ENCODE measurements at regions not wholly inside any gene's neighbourhood (a gene's known extent, or its start where the extent isn't known, plus 50 kb on each side); places are given as distances from the start of the nearest gene placed in this dataset.

DNA sequence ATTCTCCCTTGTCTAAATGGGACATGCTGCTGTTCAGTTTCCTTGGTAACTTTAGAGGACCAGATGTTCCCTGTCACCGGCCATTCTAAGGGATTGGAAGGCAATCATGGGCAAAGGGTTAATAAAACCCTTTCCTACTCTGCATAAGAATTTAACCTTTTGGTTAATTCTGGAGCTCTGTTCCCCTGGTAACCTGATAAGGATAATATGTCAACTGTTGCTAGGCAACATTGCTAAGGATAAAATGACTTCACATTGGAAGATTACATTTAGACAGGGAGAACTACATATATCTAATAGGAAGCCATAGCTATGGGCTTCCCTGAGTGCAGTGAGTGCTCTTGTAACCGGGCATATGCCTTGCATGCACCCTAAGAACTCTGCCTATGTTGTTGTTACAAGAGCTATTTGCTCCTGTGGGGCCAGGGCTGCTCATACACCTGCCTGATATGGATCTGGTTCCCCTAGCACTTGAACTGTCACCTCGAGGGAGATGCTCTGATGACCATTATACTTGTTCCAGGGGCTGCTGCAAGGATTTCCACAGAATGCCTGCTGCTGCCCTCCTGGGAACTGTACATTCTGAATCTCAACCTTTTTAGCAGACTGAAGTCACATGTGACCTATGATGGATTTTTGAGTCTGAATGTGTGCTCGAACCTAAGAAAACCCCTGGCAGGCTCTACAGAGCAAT, 326.3 kb upstream of the PDZRN3 start:
- TF ChIP-seq, protein P1, sequence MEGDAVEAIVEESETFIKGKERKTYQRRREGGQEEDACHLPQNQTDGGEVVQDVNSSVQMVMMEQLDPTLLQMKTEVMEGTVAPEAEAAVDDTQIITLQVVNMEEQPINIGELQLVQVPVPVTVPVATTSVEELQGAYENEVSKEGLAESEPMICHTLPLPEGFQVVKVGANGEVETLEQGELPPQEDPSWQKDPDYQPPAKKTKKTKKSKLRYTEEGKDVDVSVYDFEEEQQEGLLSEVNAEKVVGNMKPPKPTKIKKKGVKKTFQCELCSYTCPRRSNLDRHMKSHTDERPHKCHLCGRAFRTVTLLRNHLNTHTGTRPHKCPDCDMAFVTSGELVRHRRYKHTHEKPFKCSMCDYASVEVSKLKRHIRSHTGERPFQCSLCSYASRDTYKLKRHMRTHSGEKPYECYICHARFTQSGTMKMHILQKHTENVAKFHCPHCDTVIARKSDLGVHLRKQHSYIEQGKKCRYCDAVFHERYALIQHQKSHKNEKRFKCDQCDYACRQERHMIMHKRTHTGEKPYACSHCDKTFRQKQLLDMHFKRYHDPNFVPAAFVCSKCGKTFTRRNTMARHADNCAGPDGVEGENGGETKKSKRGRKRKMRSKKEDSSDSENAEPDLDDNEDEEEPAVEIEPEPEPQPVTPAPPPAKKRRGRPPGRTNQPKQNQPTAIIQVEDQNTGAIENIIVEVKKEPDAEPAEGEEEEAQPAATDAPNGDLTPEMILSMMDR (IDR thresholded peaks at IDR 0.05; ENCODE audit: low read depth, low read length, poor library complexity, severe bottlenecking) = no peak
- no peak for TF ChIP-seq EZH2phosphoT487 (IDR thresholded peaks at IDR 0.05; ENCODE audit: borderline replicate concordance, low read length)
